ENCODE measurements at regions not wholly inside any gene's neighbourhood (a gene's known extent, or its start where the extent isn't known, plus 50 kb on each side); places are given as distances from the start of the nearest gene placed in this dataset.
"Not testable (repeated sequence)": the region's sequence is repeated elsewhere in the genome, so short reads cannot be mapped to it uniquely, and the experiment has no call there.

DNA sequence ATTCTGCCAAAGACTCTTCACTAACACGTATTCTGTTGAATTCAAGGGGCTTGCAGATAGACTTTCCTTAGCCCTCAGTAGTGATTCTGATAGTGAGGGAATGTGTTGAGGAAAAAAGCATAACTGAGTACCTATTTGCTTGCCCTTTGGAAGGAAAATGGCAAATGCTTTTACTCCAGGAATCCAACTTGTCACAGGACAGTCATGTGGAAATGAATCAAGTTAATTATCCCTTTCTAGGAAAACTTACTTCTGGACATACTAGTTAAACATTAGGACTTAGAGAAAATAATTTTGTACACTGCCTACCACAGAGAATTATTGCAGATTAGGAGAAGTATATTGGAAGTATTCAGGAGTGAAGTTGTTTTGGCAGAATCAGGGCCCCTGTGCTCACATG is 148.9 kb upstream of the SLC13A1 start:
- FAIRE-seq (no peak), DNase-seq (ENCODE audit: insufficient read length, low spot score) (no peak)
- TF ChIP-seq POLR2A (IDR thresholded peaks at IDR 0.05; ENCODE audit: low read depth, low read length) = no peak

DNA sequence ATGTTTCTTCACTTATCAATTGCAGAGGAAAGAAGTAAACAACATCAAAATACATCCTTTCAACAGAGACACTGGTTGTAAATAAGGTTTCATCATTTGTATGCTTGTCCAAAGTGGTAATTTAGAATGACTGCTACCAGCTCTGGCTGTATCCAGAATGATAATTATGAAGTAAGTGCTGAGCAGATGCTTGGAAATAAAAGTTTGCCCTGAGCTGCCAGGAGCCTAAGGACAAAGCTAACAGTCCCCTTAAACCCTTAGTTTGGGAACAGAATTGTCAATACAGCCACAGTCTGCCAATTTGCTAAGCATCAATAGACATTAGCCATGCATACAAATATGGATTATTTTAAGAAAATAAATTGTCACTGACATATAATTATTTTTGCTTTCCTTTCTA is 147.0 kb upstream of the SLC13A1 start:
- DNase-seq (ENCODE audit: insufficient read length, low spot score) = no peak
- FAIRE-seq = no peak

GRCh38 chr7:123343611-123344010 is 143.8 kb upstream of the SLC13A1 start:
- DNase-seq (ENCODE audit: insufficient read length, low spot score) (no peak), FAIRE-seq (no peak)
- no peak for TF ChIP-seq POLR2A (IDR thresholded peaks at IDR 0.05; ENCODE audit: low read depth, low read length)

More for the DNA sequence above, 147.0 kb upstream of the SLC13A1 start:
- no peak for TF ChIP-seq POLR2A (IDR thresholded peaks at IDR 0.05; ENCODE audit: low read depth, low read length)

GRCh38 chr7:123341102-123341501 is 141.3 kb upstream of the SLC13A1 start:
- FAIRE-seq (no peak), DNase-seq (ENCODE audit: insufficient read length, low spot score) (no peak)
- no peak for TF ChIP-seq POLR2A (IDR thresholded peaks at IDR 0.05; ENCODE audit: low read depth, low read length)

GRCh38 chr7:123338688-123339087 is 138.9 kb upstream of the SLC13A1 start:
- DNase-seq (ENCODE audit: insufficient read length, low spot score) = no peak
- TF ChIP-seq POLR2A (IDR thresholded peaks at IDR 0.05; ENCODE audit: low read depth, low read length) = no peak
- FAIRE-seq = no peak

- TF ChIP-seq POLR2A (IDR thresholded peaks at IDR 0.05; ENCODE audit: low read depth, low read length) = no peak
- DNase-seq (ENCODE audit: insufficient read length, low spot score) = no peak
- no peak for FAIRE-seq
These were observed 130.3 kb upstream of the SLC13A1 start for GRCh38 chr7:123329988-123330643.

- no peak for TF ChIP-seq POLR2A (IDR thresholded peaks at IDR 0.05; ENCODE audit: low read depth, low read length)
- no peak for FAIRE-seq
- DNase-seq (ENCODE audit: insufficient read length, low spot score) = no peak
These were observed 127.9 kb upstream of the SLC13A1 start for GRCh38 chr7:123327661-123328060.

DNA sequence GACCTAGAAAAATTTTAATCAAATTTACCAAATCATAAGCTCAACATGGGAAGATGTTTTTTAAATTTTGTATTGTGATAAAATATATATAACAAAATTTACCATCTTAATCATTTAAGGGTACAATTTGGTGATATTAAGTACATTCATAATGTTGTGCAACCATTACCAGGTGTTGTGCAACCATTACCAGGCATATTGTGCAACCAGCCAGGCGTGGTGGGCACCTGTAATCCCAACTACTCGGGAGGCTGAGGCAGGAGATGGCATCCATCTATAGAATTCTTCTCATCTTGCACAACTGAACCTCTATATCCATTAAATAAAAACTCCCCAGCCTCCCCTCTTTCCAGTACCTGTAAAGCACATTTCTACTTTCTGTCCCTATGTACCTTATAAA is 124.5 kb upstream of the SLC13A1 start:
- FAIRE-seq (no peak), DNase-seq (ENCODE audit: insufficient read length, low spot score) (no peak)
- TF ChIP-seq POLR2A (IDR thresholded peaks at IDR 0.05; ENCODE audit: low read depth, low read length) = no peak

DNA sequence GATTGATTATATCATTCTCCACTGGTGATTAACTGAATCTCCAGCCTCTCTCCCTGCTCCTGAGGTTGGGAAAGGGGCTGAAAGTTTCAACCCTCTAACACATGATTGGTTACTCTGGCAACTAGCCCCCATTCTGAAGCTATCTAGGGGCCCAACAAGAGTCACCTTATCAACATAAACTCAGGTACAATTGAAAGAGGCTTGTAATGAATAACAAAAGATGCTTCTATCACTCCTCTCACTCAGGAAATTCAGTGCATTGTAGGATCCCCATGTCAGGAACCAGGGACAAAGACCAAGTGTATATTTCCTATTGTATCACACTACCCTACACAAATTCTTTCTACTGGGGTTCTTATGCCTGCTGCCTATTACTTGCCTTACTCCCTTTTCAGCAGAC is 123.9 kb upstream of the SLC13A1 start:
- DNase-seq (ENCODE audit: insufficient read length, low spot score) = no peak
- no peak for TF ChIP-seq POLR2A (IDR thresholded peaks at IDR 0.05; ENCODE audit: low read depth, low read length)
- FAIRE-seq = no peak

DNA sequence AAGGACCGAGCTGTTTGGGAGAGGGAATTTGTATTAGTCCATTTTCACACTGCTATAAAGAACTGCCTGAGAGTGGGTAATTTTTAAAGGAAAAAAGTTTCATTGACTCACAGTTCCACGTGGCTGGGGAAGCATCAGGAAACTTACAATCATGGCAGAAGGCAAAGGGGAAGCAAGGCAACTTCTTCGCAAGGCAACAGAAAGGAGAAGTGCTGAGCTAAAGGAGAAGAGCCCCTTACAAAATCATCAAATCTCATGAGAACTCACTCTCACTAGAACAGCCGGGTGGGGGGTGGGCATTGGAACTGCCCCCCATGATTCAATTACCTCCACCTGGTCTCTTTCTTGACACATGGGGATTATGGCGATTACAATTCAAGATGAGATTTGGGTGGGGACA is 121.8 kb upstream of the SLC13A1 start:
- not testable (repeated sequence) for FAIRE-seq; DNase-seq (ENCODE audit: insufficient read length, low spot score)

DNA sequence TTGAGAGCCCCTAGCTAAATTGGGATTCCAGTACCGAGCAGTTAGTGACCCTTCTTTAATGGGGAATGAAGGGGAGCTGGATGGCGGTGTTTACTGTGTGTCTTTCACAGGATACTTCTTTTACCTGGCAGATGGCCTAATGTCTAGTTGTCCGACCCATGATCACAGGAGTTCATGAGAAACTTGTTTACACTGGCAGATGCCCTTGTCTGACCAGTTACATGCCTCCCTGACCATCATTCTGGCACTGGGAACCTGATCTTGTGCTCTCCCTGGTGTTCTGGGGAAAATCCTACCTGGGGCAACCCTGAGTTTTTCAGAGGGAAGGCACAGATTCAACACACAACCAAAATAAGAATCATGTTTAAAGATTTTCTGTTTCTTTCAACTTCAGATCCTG is 120.1 kb upstream of the SLC13A1 start:
- FAIRE-seq (no peak), DNase-seq (ENCODE audit: insufficient read length, low spot score) (no peak)
- no peak for TF ChIP-seq POLR2A (IDR thresholded peaks at IDR 0.05; ENCODE audit: low read depth, low read length)

- no peak for TF ChIP-seq POLR2A (IDR thresholded peaks at IDR 0.05; ENCODE audit: low read depth, low read length)
- FAIRE-seq (no peak), DNase-seq (ENCODE audit: insufficient read length, low spot score) (no peak)
These were observed 115.1 kb upstream of the SLC13A1 start for GRCh38 chr7:123314886-123315285.

DNA sequence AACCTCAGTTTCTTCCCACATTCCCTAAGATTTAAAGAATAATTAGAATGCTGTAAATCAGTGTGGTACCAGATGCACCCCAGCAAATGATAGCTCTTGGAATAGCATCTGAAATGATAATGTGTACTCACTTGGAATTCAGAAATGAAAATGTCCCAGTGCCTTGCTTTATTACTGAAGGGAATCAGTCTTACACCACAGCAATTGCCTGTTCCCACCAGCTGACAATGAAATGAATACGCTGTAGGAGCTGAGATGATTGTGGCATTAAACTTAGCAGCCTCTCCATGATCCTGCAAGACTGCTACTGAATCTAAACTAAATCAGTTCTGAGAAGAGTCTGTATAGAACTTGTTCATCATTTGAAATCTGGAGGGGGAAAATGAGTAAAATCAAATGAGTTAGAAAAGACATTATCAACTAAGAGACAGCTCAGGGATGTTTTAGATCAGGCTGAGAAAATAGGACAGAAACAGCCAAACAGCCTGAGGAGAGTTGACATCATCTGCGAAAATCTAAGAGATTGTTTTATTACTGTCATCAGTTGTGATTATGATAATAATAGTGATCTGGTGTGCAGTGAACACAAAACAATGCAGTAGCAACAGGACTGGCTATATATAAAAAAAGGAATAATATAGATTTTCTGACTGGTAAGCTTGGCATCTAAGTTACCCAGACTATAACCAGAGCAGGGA is 108.6 kb upstream of the SLC13A1 start:
- no peak for TF ChIP-seq POLR2A (IDR thresholded peaks at IDR 0.05; ENCODE audit: low read depth, low read length)
- DNase-seq (ENCODE audit: insufficient read length, low spot score) (no peak), FAIRE-seq (no peak)

GRCh38 chr7:123305840-123306375 is 106.1 kb upstream of the SLC13A1 start:
- FAIRE-seq = no peak
- no peak for DNase-seq (ENCODE audit: insufficient read length, low spot score)
- no peak for TF ChIP-seq POLR2A (IDR thresholded peaks at IDR 0.05; ENCODE audit: low read depth, low read length)

- FAIRE-seq = no peak
- TF ChIP-seq POLR2A (IDR thresholded peaks at IDR 0.05; ENCODE audit: low read depth, low read length) = no peak
- DNase-seq (ENCODE audit: insufficient read length, low spot score) = no peak
These were observed 104.2 kb upstream of the SLC13A1 start for GRCh38 chr7:123303926-123304325.
